IMR-90 (cell line): ENCODE measurements at regions not wholly inside any gene's neighbourhood (a gene's known extent, or its start where the extent isn't known, plus 50 kb on each side); places are given as distances from the start of the nearest gene placed in this dataset.

ENCODE experiments used
- ATAC-seq: fragments of 200-7000 bp; cut with Tn5 transposase; 2 replicates; pipeline ENCODE4 v1.9.1; 2020; ENCODE audit warnings: low read depth, mild to moderate bottlenecking, moderate library complexity
- BruUV-seq: library from RNA; stranded (reverse); fragments of 400-500 nt; replicated peaks from 2 replicates; lab custom pipeline; 2021; lab: Mats Ljungman, UMichigan
- CTCF ChIA-PET: fragments of 300-600 bp; formaldehyde crosslinking; extraction: SDS; loops from one replicate; lab custom pipeline; 2021; ENCODE audit warnings: antibody characterized with exemption; lab: Yijun Ruan, JAX
- POLR2A ChIA-PET: fragments of 300-600 bp; sonication (Branson Sonifier 250); formaldehyde crosslinking; loops from one replicate; lab custom pipeline; 2022; ENCODE audit warnings: antibody characterized with exemption; ENCODE audit not compliant: unreplicated experiment; lab: Charles Lee
- DNase-seq: peaks from one replicate; pipeline ENCODE4 v3.0.0; 2013
- H2AFZ ChIP-seq: replicated peaks from 2 replicates; pipeline ENCODE3; 2013; ENCODE audit warnings: low read length, mild to moderate bottlenecking; ENCODE audit not compliant: poor library complexity
- H2AK5ac ChIP-seq: 2 replicates; pipeline ENCODE4 v1.6.1; 2013; ENCODE audit warnings: low read depth, low read length, inconsistent platforms
- H2AK9ac ChIP-seq: replicated peaks from 2 replicates; pipeline ENCODE3; 2013; ENCODE audit warnings: mild to moderate bottlenecking, low read depth, low read length, moderate library complexity; ENCODE audit not compliant: poor library complexity
- H2BK120ac ChIP-seq: 2 replicates; pipeline ENCODE4 v1.6.1; 2013; ENCODE audit warnings: low read depth, low read length, inconsistent platforms
- H2BK15ac ChIP-seq: 3 replicates; pipeline ENCODE4 v1.6.1; 2013; ENCODE audit warnings: low read depth, low read length, inconsistent platforms
- H2BK20ac ChIP-seq: 2 replicates; pipeline ENCODE4 v1.6.1; 2013; ENCODE audit warnings: low read depth, mild to moderate bottlenecking, inconsistent platforms, low read length, moderate library complexity
- H2BK5ac ChIP-seq: 2 replicates; pipeline ENCODE4 v1.6.1; 2013; ENCODE audit warnings: mild to moderate bottlenecking, low read depth, low read length, inconsistent platforms; ENCODE audit not compliant: poor library complexity, severe bottlenecking
- H3K14ac ChIP-seq: replicated peaks from 2 replicates; pipeline ENCODE4 v1.6.1; 2013; ENCODE audit warnings: low read depth, low read length, inconsistent platforms
- H3K18ac ChIP-seq: 2 replicates; pipeline ENCODE4 v1.6.1; 2013; ENCODE audit warnings: low read depth, low read length, control low read depth
- H3K23ac ChIP-seq: 2 replicates; pipeline ENCODE4 v1.6.1; 2013; ENCODE audit warnings: low read depth, low read length, inconsistent platforms
- H3K27ac ChIP-seq: 2 replicates; pipeline ENCODE4 v1.5.1; 2013; ENCODE audit warnings: mild to moderate bottlenecking, control low read depth, low read length; ENCODE audit not compliant: insufficient read depth
- H3K27me3 ChIP-seq: 2 replicates; pipeline ENCODE4 v1.6.1; 2013; ENCODE audit warnings: low read length; ENCODE audit not compliant: control insufficient read depth, insufficient read depth
- H3K36me3 ChIP-seq: 2 replicates; pipeline ENCODE4 v1.6.1; 2013; ENCODE audit warnings: low read length, mixed read lengths; ENCODE audit not compliant: control insufficient read depth, insufficient read depth
- H3K4ac ChIP-seq: 2 replicates; pipeline ENCODE4 v1.6.1; 2013; ENCODE audit warnings: low read depth, low read length, inconsistent platforms
- H3K4me1 ChIP-seq: 2 replicates; pipeline ENCODE4 v1.6.1; 2013; ENCODE audit warnings: low read length, mixed read lengths; ENCODE audit not compliant: control insufficient read depth, insufficient read depth
- H3K4me2 ChIP-seq: 2 replicates; pipeline ENCODE4 v1.6.1; 2013; ENCODE audit warnings: low read depth, mild to moderate bottlenecking, control low read depth, low read length, moderate library complexity
- H3K4me3 ChIP-seq: 2 replicates; pipeline ENCODE4 v1.5.1; 2013; ENCODE audit warnings: low read depth, mild to moderate bottlenecking, control low read depth, low read length, moderate library complexity; ENCODE audit not compliant: insufficient read depth
- H3K56ac ChIP-seq: 2 replicates; pipeline ENCODE4 v1.6.1; 2013; ENCODE audit warnings: low read length, inconsistent platforms; ENCODE audit not compliant: insufficient read depth; ENCODE audit errors: extremely low read depth
- H3K79me1 ChIP-seq, 2 experiments: 2 replicates each; pipeline ENCODE4 v1.6.1; 2013; ENCODE audit warnings: low read length in 2 of 2, inconsistent platforms in 1 of 2, low read depth in 1 of 2
- H3K9ac ChIP-seq: 2 replicates; pipeline ENCODE4 v1.6.1; 2013; ENCODE audit warnings: low read depth, low read length, control low read depth
- H3K9me1 ChIP-seq: 2 replicates; pipeline ENCODE4 v1.6.1; 2013; ENCODE audit warnings: low read length, inconsistent platforms; ENCODE audit not compliant: insufficient read depth
- H3K9me3 ChIP-seq: 2 replicates; pipeline ENCODE4 v1.6.1; 2013; ENCODE audit warnings: low read length; ENCODE audit not compliant: control insufficient read depth, insufficient read depth
- H4K20me1 ChIP-seq: 2 replicates; pipeline ENCODE4 v1.6.1; 2013; ENCODE audit warnings: low read length, inconsistent platforms; ENCODE audit not compliant: insufficient read depth
- H4K5ac ChIP-seq: 2 replicates; pipeline ENCODE4 v1.6.1; 2013; ENCODE audit warnings: mild to moderate bottlenecking, low read depth, low read length, control low read depth
- H4K8ac ChIP-seq, 2 experiments: 2 replicates each; pipeline ENCODE4 v1.6.1; 2013; ENCODE audit warnings: low read depth in 2 of 2, low read length in 2 of 2, control low read depth in 1 of 2, inconsistent platforms in 1 of 2
- H4K91ac ChIP-seq: 2 replicates; pipeline ENCODE4 v1.6.1; 2013; ENCODE audit warnings: low read depth, low read length, inconsistent platforms; ENCODE audit not compliant: insufficient read depth
- BHLHE40 ChIP-seq: fragments of 150-350 bp; IDR thresholded peaks from 2 replicates; pipeline ENCODE4 v1.6.1; 2016; ENCODE audit warnings: mild to moderate bottlenecking, low read depth, low read length
- CEBPB ChIP-seq: IDR thresholded peaks from 2 replicates; pipeline ENCODE4 v1.6.1; 2012; ENCODE audit warnings: low read depth, low read length, improper control_type of control experiment
- CHD1 ChIP-seq: IDR thresholded peaks from 2 replicates; pipeline ENCODE4 v1.6.1; 2012; ENCODE audit warnings: low read depth, low read length, improper control_type of control experiment
- FOS ChIP-seq: fragments of 150-350 bp; IDR thresholded peaks from 2 replicates; pipeline ENCODE4 v1.6.1; 2016; ENCODE audit warnings: low read depth, low read length
- MAFK ChIP-seq: IDR thresholded peaks from 2 replicates; pipeline ENCODE4 v1.6.1; 2012; ENCODE audit warnings: low read depth, low read length, improper control_type of control experiment
- MAZ ChIP-seq: IDR thresholded peaks from 2 replicates; pipeline ENCODE4 v1.6.1; 2012; ENCODE audit warnings: low read depth, mild to moderate bottlenecking, low read length, improper control_type of control experiment, moderate library complexity, borderline replicate concordance
- MXI1 ChIP-seq: IDR thresholded peaks from 2 replicates; pipeline ENCODE4 v1.6.1; 2012; ENCODE audit warnings: low read depth, mild to moderate bottlenecking, low read length, moderate library complexity, borderline replicate concordance
- NFE2L2 ChIP-seq: fragments of 150-350 bp; IDR thresholded peaks from 2 replicates; pipeline ENCODE4 v1.6.1; 2016; ENCODE audit warnings: low read depth, mild to moderate bottlenecking, low read length
- POLR2A ChIP-seq: IDR thresholded peaks from 2 replicates; pipeline ENCODE4 v1.6.1; 2012; ENCODE audit warnings: mild to moderate bottlenecking, low read depth, low read length
- RAD21 ChIP-seq: IDR thresholded peaks from 2 replicates; pipeline ENCODE4 v1.6.1; 2012; ENCODE audit warnings: low read length, improper control_type of control experiment
- RFX5 ChIP-seq: IDR thresholded peaks from 2 replicates; pipeline ENCODE4 v1.8.0; 2012; ENCODE audit warnings: low read depth, mild to moderate bottlenecking, low read length, moderate library complexity
- SMC3 ChIP-seq: fragments of 150-350 bp; IDR thresholded peaks from 2 replicates; pipeline ENCODE4 v1.6.1; 2016; ENCODE audit warnings: low read depth, mild to moderate bottlenecking, antibody characterized with exemption, low read length, moderate library complexity
- WGBS, 2 experiments: methylation state at CpG; one replicate each; pipeline versions ENCODE4 v1.1.5 to v1.1.7; 2013; ENCODE audit warnings: missing lambda C conversion rate in 2 of 2; ENCODE audit not compliant: insufficient read length in 1 of 2; ENCODE audit errors: extremely low coverage in 2 of 2; 5-methylcytosine and 5-hydroxymethylcytosine counted together
- dilution Hi-C: fragments of 300-500 bp; cut with HindIII; formaldehyde crosslinking; loops from one replicate; pipeline ENCODE4 v1.14.3; 2018; ENCODE audit warnings: low sequenced_read_pairs; ENCODE audit not compliant: unreplicated experiment
- in situ Hi-C: fragments of 300-500 bp; cut with MboI; formaldehyde crosslinking; loops from 3 replicates; pipeline ENCODE4 v1.14.3; 2019; ENCODE audit warnings: low sequenced_read_pairs, inconsistent platforms, mixed read lengths
- intact Hi-C: fragments of 100-400 bp; cut with micrococcal nuclease; formaldehyde crosslinking; loops from 2 replicates; pipeline ENCODE4 v1.10.0; 2022
- TF ChIP-seq, protein P1 (sequence below): fragments of 150-350 bp; IDR thresholded peaks from 2 replicates; pipeline ENCODE4 v1.6.1; 2016; ENCODE audit warnings: low read depth, mild to moderate bottlenecking, low read length, moderate library complexity, borderline replicate concordance
- TF ChIP-seq, protein P2 (sequence below): conservative IDR thresholded peaks from 2 replicates; pipeline ENCODE4 v1.5.1; 2012; ENCODE audit warnings: mild to moderate bottlenecking, low read depth, low read length, improper control_type of control experiment
- TF ChIP-seq, protein P3 (sequence below): fragments of 150-350 bp; IDR thresholded peaks from 2 replicates; pipeline ENCODE4 v1.6.1; 2017; ENCODE audit warnings: mild to moderate bottlenecking, antibody characterized with exemption, low read length, low read depth

DNA sequence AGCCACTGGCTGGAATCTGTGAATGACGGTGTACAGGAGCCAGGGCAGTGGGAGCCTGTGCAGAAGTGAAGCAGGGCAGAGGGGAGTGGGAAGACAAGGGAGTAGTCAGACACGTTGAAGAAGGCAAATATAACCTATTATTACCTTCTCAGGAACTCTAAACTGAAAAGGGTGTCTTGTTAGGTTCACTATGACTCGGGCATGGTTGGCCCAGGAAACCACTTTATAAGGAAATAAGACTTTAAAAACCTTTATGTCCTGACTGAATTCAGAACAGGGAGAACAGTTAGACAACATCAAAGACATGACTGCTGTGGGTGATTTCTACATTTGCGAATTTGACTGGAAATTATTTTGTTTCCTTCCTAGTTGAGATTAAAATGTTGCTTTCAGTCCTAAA lies 107.5 kb downstream of the ACER2 start:
- Histone ChIP-seq H3K27me3 (0 out of 2 replicates have a peak, but pooled peaks cover 2% of the 10 kb centered on the region), H2BK5ac (no peak overlapping the region), H3K4ac (no peak overlapping the region), H2AFZ (no peak overlapping the region), H2AK5ac (no peak overlapping the region), H4K8ac (no peak overlapping the region), H3K4me1 (no peaks in the 10 kb centered on the region), H3K79me1 (no peaks in the 10 kb centered on the region), H3K9me3 (no peaks in the 10 kb centered on the region), H3K14ac (no peak overlapping the region), H3K18ac (no peak overlapping the region), H4K20me1 (no peaks in the 10 kb centered on the region), H2BK15ac (no peak overlapping the region), H2BK20ac (no peak overlapping the region), H3K4me2 (no peak overlapping the region), H3K9me1 (no peaks in the 10 kb centered on the region), H3K36me3 (no peaks in the 10 kb centered on the region), H4K91ac (no peak overlapping the region), H3K23ac (no peak overlapping the region), H2AK9ac (no peak overlapping the region), H3K9ac (no peak overlapping the region), H2BK120ac (no peak overlapping the region), H3K4me3 (no peak overlapping the region), H4K5ac (no peak overlapping the region), H3K27ac (no peak overlapping the region), H3K56ac (no peak overlapping the region)
- TF ChIP-seq RAD21 = no peak
- no peak for TF ChIP-seq SMC3
- TF ChIP-seq CEBPB = no peak
- TF ChIP-seq, protein P1, sequence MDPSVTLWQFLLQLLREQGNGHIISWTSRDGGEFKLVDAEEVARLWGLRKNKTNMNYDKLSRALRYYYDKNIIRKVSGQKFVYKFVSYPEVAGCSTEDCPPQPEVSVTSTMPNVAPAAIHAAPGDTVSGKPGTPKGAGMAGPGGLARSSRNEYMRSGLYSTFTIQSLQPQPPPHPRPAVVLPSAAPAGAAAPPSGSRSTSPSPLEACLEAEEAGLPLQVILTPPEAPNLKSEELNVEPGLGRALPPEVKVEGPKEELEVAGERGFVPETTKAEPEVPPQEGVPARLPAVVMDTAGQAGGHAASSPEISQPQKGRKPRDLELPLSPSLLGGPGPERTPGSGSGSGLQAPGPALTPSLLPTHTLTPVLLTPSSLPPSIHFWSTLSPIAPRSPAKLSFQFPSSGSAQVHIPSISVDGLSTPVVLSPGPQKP = no peak
- TF ChIP-seq, protein P2, sequence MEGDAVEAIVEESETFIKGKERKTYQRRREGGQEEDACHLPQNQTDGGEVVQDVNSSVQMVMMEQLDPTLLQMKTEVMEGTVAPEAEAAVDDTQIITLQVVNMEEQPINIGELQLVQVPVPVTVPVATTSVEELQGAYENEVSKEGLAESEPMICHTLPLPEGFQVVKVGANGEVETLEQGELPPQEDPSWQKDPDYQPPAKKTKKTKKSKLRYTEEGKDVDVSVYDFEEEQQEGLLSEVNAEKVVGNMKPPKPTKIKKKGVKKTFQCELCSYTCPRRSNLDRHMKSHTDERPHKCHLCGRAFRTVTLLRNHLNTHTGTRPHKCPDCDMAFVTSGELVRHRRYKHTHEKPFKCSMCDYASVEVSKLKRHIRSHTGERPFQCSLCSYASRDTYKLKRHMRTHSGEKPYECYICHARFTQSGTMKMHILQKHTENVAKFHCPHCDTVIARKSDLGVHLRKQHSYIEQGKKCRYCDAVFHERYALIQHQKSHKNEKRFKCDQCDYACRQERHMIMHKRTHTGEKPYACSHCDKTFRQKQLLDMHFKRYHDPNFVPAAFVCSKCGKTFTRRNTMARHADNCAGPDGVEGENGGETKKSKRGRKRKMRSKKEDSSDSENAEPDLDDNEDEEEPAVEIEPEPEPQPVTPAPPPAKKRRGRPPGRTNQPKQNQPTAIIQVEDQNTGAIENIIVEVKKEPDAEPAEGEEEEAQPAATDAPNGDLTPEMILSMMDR = no peak
- TF ChIP-seq MAZ = no peak
- no peak for TF ChIP-seq CHD1
- TF ChIP-seq, protein P3, sequence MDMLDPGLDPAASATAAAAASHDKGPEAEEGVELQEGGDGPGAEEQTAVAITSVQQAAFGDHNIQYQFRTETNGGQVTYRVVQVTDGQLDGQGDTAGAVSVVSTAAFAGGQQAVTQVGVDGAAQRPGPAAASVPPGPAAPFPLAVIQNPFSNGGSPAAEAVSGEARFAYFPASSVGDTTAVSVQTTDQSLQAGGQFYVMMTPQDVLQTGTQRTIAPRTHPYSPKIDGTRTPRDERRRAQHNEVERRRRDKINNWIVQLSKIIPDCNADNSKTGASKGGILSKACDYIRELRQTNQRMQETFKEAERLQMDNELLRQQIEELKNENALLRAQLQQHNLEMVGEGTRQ = no peak
- no peak for TF ChIP-seq FOS
- no peak for TF ChIP-seq MXI1
- TF ChIP-seq MAFK = no peak
- TF ChIP-seq NFE2L2 = no peak
- no peak for TF ChIP-seq POLR2A
- no peak for TF ChIP-seq BHLHE40
- TF ChIP-seq RFX5 = no peak
- no TSS peak for BruUV-seq
- dilution Hi-C loops (no loop called here), intact Hi-C loops (no loop called here), in situ Hi-C loops (loop anchor here (25.0 kb wide), 1 partner anchor 1621 kb away; the partner anchor contains the start of gene IFNW1)
- ATAC-seq (no peak), DNase-seq (no peak)
- POLR2A ChIA-PET = no interaction called here
- WGBS, 2 experiments = no CpG with 5 or more reads among the region's 4 CpGs
- CTCF ChIA-PET = no interaction called here
